ENCODE measurements at regions not wholly inside any gene's neighbourhood (a gene's known extent, or its start where the extent isn't known, plus 50 kb on each side); places are given as distances from the start of the nearest gene placed in this dataset.

DNA sequence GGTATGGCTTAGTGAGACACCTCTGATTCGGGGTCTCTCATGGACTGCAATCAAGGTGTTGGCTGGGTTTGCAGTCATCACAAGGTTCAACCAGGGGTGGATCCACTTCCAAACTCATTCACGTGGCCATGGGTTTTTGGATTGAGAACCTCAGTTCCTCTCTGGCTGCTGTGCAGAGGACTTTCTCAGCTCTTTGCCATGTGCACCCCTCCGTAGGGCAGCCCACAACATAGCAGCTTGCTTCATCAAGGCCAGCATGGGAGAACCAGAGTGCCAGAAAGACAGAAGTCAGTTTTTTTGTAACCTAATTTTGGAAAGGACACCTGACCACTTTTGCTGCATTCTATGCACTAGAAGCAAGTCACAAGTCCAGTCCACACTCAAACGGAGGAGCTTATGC is 154.9 kb downstream of the PJA1 start:
- no peaks in the 10 kb centered on the region for H3K27me3 ChIP-seq (ENCODE audit: control insufficient read depth in 3 of 3, insufficient read depth in 3 of 3, low read length in 2 of 3)
- H3K9ac ChIP-seq (ENCODE audit: insufficient read depth in 1 of 2, low read length in 2 of 2), result no peak overlapping the region
- H3K4me1 ChIP-seq (ENCODE audit: control insufficient read depth in 5 of 5, insufficient read depth in 5 of 5, low read length in 5 of 5), result peaks cover 0 to 14% (median 0%) of the 10 kb centered on the region in 5 donors
- H3K27ac ChIP-seq (ENCODE audit: low read depth in 1 of 2, low read length in 1 of 2), result no peak overlapping the region
- DNase-seq, result no peak
- peaks cover 0 to 4% (median under 1%) of the 10 kb centered on the region in 4 donors for H3K9me3 ChIP-seq (ENCODE audit: control insufficient read depth in 4 of 4, insufficient read depth in 3 of 4, low read length in 3 of 4)
- no peak overlapping the region for H3K4me3 ChIP-seq
- TF ChIP-seq, protein P1, sequence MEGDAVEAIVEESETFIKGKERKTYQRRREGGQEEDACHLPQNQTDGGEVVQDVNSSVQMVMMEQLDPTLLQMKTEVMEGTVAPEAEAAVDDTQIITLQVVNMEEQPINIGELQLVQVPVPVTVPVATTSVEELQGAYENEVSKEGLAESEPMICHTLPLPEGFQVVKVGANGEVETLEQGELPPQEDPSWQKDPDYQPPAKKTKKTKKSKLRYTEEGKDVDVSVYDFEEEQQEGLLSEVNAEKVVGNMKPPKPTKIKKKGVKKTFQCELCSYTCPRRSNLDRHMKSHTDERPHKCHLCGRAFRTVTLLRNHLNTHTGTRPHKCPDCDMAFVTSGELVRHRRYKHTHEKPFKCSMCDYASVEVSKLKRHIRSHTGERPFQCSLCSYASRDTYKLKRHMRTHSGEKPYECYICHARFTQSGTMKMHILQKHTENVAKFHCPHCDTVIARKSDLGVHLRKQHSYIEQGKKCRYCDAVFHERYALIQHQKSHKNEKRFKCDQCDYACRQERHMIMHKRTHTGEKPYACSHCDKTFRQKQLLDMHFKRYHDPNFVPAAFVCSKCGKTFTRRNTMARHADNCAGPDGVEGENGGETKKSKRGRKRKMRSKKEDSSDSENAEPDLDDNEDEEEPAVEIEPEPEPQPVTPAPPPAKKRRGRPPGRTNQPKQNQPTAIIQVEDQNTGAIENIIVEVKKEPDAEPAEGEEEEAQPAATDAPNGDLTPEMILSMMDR (IDR thresholded peaks at IDR 0.05; ENCODE audit: control extremely low read depth, extremely low read depth), result no peak
- no peaks in the 10 kb centered on the region for H3K36me3 ChIP-seq (ENCODE audit: control insufficient read depth in 4 of 4, insufficient read depth in 4 of 4, low read length in 4 of 4)
- 64 to 94% methylated on average over 4 of the region's 4 CpGs for WGBS, 2 donors
- no peak for ATAC-seq (ENCODE audit: insufficient read depth, low FRiP score)

DNA sequence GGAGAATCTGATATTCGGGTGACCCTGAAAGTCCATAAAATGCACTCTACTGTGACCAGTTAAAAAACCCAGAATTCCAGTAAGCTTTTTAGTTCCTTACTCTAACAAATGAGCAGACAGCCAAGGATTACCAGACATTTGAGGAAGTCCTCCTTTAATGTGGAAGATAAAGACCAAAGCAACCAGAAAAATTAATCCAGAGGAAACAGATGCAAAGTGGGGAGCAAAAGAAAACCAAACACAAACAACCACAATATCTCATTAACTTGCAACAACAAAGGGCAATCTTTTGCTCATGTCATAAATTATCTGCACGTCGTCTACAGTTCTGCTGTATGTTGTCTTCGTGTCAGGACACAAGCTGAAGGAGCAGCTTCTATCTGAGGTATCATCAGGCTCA is 164.4 kb downstream of the PJA1 start:
- no peaks in the 10 kb centered on the region for H3K36me3 ChIP-seq (ENCODE audit: control insufficient read depth in 4 of 4, insufficient read depth in 4 of 4, low read length in 4 of 4)
- H3K27ac ChIP-seq (ENCODE audit: low read depth in 1 of 2, low read length in 1 of 2), result no peak overlapping the region
- H3K9ac ChIP-seq (ENCODE audit: insufficient read depth in 1 of 2, low read length in 2 of 2), result no peak overlapping the region
- no peak for ATAC-seq (ENCODE audit: insufficient read depth, low FRiP score)
- H3K9me3 ChIP-seq (ENCODE audit: control insufficient read depth in 4 of 4, insufficient read depth in 3 of 4, low read length in 3 of 4), result peaks cover 0 to 3% (median under 1%) of the 10 kb centered on the region in 4 donors
- H3K27me3 ChIP-seq (ENCODE audit: control insufficient read depth in 3 of 3, insufficient read depth in 3 of 3, low read length in 2 of 3), result peaks cover 0 to 3% (median 0%) of the 10 kb centered on the region in 3 donors
- no peak overlapping the region for H3K4me3 ChIP-seq
- TF ChIP-seq, protein P1 (IDR thresholded peaks at IDR 0.05; ENCODE audit: control extremely low read depth, extremely low read depth), result no peak
- WGBS, 2 donors, result 38 to 57% methylated on average over 4 of the region's 4 CpGs
- H3K4me1 ChIP-seq (ENCODE audit: control insufficient read depth in 5 of 5, insufficient read depth in 5 of 5, low read length in 5 of 5), result peaks cover 4 to 18% (median 5%) of the 10 kb centered on the region in 5 donors
- DNase-seq, result no peak

DNA sequence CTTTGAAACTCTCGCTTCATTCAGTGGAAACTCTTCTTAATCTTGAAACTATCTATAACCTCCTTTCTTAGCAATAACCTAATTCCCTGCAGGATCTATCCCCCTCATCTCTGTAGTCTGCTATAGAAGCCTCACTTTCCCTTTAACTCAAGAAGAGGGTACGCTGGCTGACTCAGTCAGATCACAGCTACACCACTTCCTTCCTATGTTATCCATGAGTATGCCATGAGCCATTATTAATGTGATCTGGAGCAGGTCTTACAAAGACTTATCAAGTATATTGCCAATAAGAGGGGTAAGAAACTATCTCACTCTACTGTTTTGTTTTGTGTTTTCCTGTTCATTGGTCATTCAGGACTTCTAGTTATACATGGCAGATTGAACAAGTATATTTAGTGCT is 165.3 kb downstream of the PJA1 start:
- TF ChIP-seq, protein P1 (IDR thresholded peaks at IDR 0.05; ENCODE audit: control extremely low read depth, extremely low read depth), result no peak
- Histone ChIP-seq H3K9ac (ENCODE audit: insufficient read depth in 1 of 2, low read length in 2 of 2) (no peak overlapping the region), H3K27me3 (ENCODE audit: control insufficient read depth in 3 of 3, insufficient read depth in 3 of 3, low read length in 2 of 3) (peaks cover 0 to 3% (median 0%) of the 10 kb centered on the region in 3 donors), H3K36me3 (ENCODE audit: control insufficient read depth in 4 of 4, insufficient read depth in 4 of 4, low read length in 4 of 4) (no peaks in the 10 kb centered on the region), H3K27ac (ENCODE audit: low read depth in 1 of 2, low read length in 1 of 2) (peak overlapping the region in 1 of 2 donors; percentile 6), H3K4me1 (ENCODE audit: control insufficient read depth in 5 of 5, insufficient read depth in 5 of 5, low read length in 5 of 5) (peaks cover 5 to 27% (median 10%) of the 10 kb centered on the region in 5 donors), H3K9me3 (ENCODE audit: control insufficient read depth in 4 of 4, insufficient read depth in 3 of 4, low read length in 3 of 4) (peaks cover 0 to 3% (median 0%) of the 10 kb centered on the region in 4 donors), H3K4me3 (no peak overlapping the region)
- WGBS, 2 donors, result 58 to 70% methylated on average over 2 of the region's 2 CpGs
- ATAC-seq (ENCODE audit: insufficient read depth, low FRiP score), result no peak
- no peak for DNase-seq

DNA sequence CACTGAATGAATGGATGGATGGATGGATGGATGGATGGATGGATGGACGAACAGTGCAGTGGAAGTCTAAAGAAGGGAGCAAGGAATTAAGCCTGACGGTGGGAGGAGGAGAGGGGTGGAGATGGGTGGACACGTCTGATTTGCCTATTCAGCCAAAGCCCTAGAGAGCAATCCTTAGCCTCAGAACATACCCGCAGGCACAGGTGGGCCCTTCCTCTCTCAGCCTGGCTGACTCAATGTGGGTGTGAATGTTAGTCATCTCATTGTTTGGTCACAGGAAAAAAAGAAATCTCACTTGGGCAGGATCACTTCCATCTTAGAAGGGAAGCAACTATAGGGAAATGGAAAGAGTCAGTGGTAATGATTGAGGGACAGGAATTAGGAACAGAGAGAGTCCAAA is 165.9 kb downstream of the PJA1 start:
- TF ChIP-seq, protein P1 (IDR thresholded peaks at IDR 0.05; ENCODE audit: control extremely low read depth, extremely low read depth), result no peak
- H3K27me3 ChIP-seq (ENCODE audit: control insufficient read depth in 3 of 3, insufficient read depth in 3 of 3, low read length in 2 of 3), result peaks cover 0 to 3% (median 0%) of the 10 kb centered on the region in 3 donors
- 54 to 78% methylated on average over 4 of the region's 4 CpGs for WGBS, 2 donors
- H3K36me3 ChIP-seq (ENCODE audit: control insufficient read depth in 4 of 4, insufficient read depth in 4 of 4, low read length in 4 of 4), result no peaks in the 10 kb centered on the region
- no peak overlapping the region for H3K9ac ChIP-seq (ENCODE audit: insufficient read depth in 1 of 2, low read length in 2 of 2)
- DNase-seq (no peak), ATAC-seq (ENCODE audit: insufficient read depth, low FRiP score) (no peak)
- peaks cover 0 to 3% (median 0%) of the 10 kb centered on the region in 4 donors for H3K9me3 ChIP-seq (ENCODE audit: control insufficient read depth in 4 of 4, insufficient read depth in 3 of 4, low read length in 3 of 4)
- no peak overlapping the region for H3K27ac ChIP-seq (ENCODE audit: low read depth in 1 of 2, low read length in 1 of 2)
- H3K4me3 ChIP-seq, result no peak overlapping the region
- H3K4me1 ChIP-seq (ENCODE audit: control insufficient read depth in 5 of 5, insufficient read depth in 5 of 5, low read length in 5 of 5), result peaks cover 5 to 32% (median 10%) of the 10 kb centered on the region in 5 donors
